IMR-90 (cell line): ENCODE measurements at regions not wholly inside any gene's neighbourhood (a gene's known extent, or its start where the extent isn't known, plus 50 kb on each side); places are given as distances from the start of the nearest gene placed in this dataset.

Source experiments
- BHLHE40 ChIP-seq: fragments of 150-350 bp; IDR thresholded peaks from 2 replicates; pipeline ENCODE4 v1.6.1; 2016; ENCODE audit warnings: mild to moderate bottlenecking, low read depth, low read length
- CTCF ChIP-seq: conservative IDR thresholded peaks from 2 replicates; pipeline ENCODE4 v1.5.1; 2012; ENCODE audit warnings: mild to moderate bottlenecking, low read depth, low read length, improper control_type of control experiment
- MAZ ChIP-seq: IDR thresholded peaks from 2 replicates; pipeline ENCODE4 v1.6.1; 2012; ENCODE audit warnings: low read depth, mild to moderate bottlenecking, low read length, improper control_type of control experiment, moderate library complexity, borderline replicate concordance
- POLR2A ChIP-seq: IDR thresholded peaks from 2 replicates; pipeline ENCODE4 v1.6.1; 2012; ENCODE audit warnings: mild to moderate bottlenecking, low read depth, low read length
- RAD21 ChIP-seq: IDR thresholded peaks from 2 replicates; pipeline ENCODE4 v1.6.1; 2012; ENCODE audit warnings: low read length, improper control_type of control experiment
- RCOR1 ChIP-seq: IDR thresholded peaks from 2 replicates; pipeline ENCODE4 v1.6.1; 2012; ENCODE audit warnings: mild to moderate bottlenecking, low read length, improper control_type of control experiment; ENCODE audit not compliant: insufficient replicate concordance
- RFX5 ChIP-seq: IDR thresholded peaks from 2 replicates; pipeline ENCODE4 v1.8.0; 2012; ENCODE audit warnings: low read depth, mild to moderate bottlenecking, low read length, moderate library complexity

DNA sequence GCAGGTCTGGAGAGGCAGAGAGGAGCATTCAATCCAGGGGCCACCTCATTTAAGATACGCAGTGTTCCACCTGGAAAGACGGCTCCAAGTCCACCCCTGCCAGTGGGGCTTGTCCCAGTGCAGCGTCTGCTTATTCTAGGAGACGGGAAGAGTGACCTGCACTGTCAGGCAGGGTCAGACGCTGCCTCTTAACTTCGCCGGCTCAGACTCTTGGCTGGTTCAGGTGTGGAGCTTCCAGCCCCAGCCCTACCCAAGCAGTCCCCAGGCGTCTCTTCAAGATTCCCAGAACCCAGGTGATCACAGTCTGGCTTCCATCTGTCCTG is 208.5 kb downstream of the TFCP2L1 start:
- no peak for TF ChIP-seq CTCF
- TF ChIP-seq RFX5 = no peak
- no peak for TF ChIP-seq POLR2A
- no peak for TF ChIP-seq RCOR1
- no peak for TF ChIP-seq MAZ
- no peak for TF ChIP-seq RAD21
- no peak for TF ChIP-seq BHLHE40
